OCI-LY1 (cell line): ENCODE measurements at regions not wholly inside any gene's neighbourhood (a gene's known extent, or its start where the extent isn't known, plus 50 kb on each side); places are given as distances from the start of the nearest gene placed in this dataset.
"Not testable (repeated sequence)": the region's sequence is repeated elsewhere in the genome, so short reads cannot be mapped to it uniquely, and the experiment has no call there.

Experiments used
- H2AFZ ChIP-seq: fragments of 200-600 bp; sonication (generic), shearing (Covaris generic); 2 replicates; pipeline ENCODE4 v1.6.0; 2014; ENCODE audit warnings: antibody characterized with exemption, mild to moderate bottlenecking, low read length
- H3F3A ChIP-seq: fragments of 200-600 bp; sonication (generic), shearing (Covaris generic); 2 replicates; pipeline ENCODE4 v1.6.0; 2014; ENCODE audit warnings: mild to moderate bottlenecking, antibody characterized with exemption, low read length, moderate library complexity; ENCODE audit not compliant: insufficient read depth
- H3K27ac ChIP-seq: fragments of 200-600 bp; sonication (generic); 2 replicates; pipeline ENCODE4 v1.5.1; 2014; ENCODE audit warnings: low read length, mixed run types, mild to moderate bottlenecking, low read depth; ENCODE audit not compliant: poor library complexity, severe bottlenecking
- H3K27me3 ChIP-seq: fragments of 200-600 bp; sonication (generic); 2 replicates; pipeline ENCODE4 v1.6.0; 2014; ENCODE audit warnings: antibody characterized with exemption, mild to moderate bottlenecking, low read length, moderate library complexity; ENCODE audit not compliant: insufficient read depth
- H3K36me3 ChIP-seq: fragments of 200-600 bp; sonication (generic); 2 replicates; pipeline ENCODE4 v1.6.1; 2014; ENCODE audit warnings: mild to moderate bottlenecking, antibody characterized with exemption, low read length, moderate library complexity, mixed read lengths; ENCODE audit not compliant: insufficient read depth
- H3K4me1 ChIP-seq: fragments of 200-600 bp; sonication (generic); 2 replicates; pipeline ENCODE4 v1.5.1; 2014; ENCODE audit warnings: mild to moderate bottlenecking, low read length, moderate library complexity; ENCODE audit not compliant: insufficient read depth, severe bottlenecking
- H3K4me2 ChIP-seq: fragments of 200-600 bp; sonication (generic), shearing (Covaris generic); 2 replicates; pipeline ENCODE4 v1.6.1; 2014; ENCODE audit warnings: low read length
- H3K4me3 ChIP-seq: fragments of 200-600 bp; sonication (generic); 2 replicates; pipeline ENCODE4 v1.5.1; 2014; ENCODE audit warnings: low read length, low read depth, mild to moderate bottlenecking, mixed read lengths; ENCODE audit not compliant: poor library complexity, severe bottlenecking
- H3K79me2 ChIP-seq: fragments of 200-600 bp; shearing (Covaris generic); 2 replicates; pipeline ENCODE4 v1.6.1; 2016; ENCODE audit warnings: mixed run types, low read length, mixed read lengths; ENCODE audit not compliant: insufficient read depth
- H3K9ac ChIP-seq: fragments of 200-600 bp; sonication (generic), shearing (Covaris generic); 2 replicates; pipeline ENCODE4 v1.6.1; 2014; ENCODE audit warnings: mild to moderate bottlenecking, low read length, mixed read lengths
- H3K9me2 ChIP-seq: fragments of 200-600 bp; sonication (generic), shearing (Covaris generic); 2 replicates; pipeline ENCODE4 v1.6.1; 2014; ENCODE audit warnings: low read depth, mild to moderate bottlenecking, low read length, mixed read lengths
- H3K9me3 ChIP-seq: fragments of 200-600 bp; shearing (Covaris generic); 2 replicates; pipeline ENCODE4 v1.6.1; 2014; ENCODE audit warnings: low read length, mixed read lengths
- H4K20me1 ChIP-seq: fragments of 200-600 bp; sonication (generic), shearing (Covaris generic); 2 replicates; pipeline ENCODE4 v1.6.0; 2016; ENCODE audit warnings: mild to moderate bottlenecking, low read length; ENCODE audit not compliant: insufficient read depth
- CTCF ChIP-seq: fragments of 200-600 bp; sonication (generic), shearing (Covaris generic); IDR thresholded peaks from 2 replicates; pipeline ENCODE4 v1.5.1; 2017; ENCODE audit warnings: mild to moderate bottlenecking, antibody characterized with exemption, low read length, moderate library complexity, mixed read lengths
- EZH2 ChIP-seq: fragments of 200-600 bp; sonication (generic), shearing (Covaris generic); IDR thresholded peaks from 2 replicates; pipeline ENCODE4 v1.8.0; 2017; ENCODE audit warnings: borderline replicate concordance, mixed run types, mild to moderate bottlenecking, antibody characterized with exemption, low read length, moderate library complexity, mixed read lengths

GRCh38 chr18:10252952-10253705 is 201.3 kb upstream of the APCDD1 start:
- no peaks in the 10 kb centered on the region for H3F3A ChIP-seq
- TF ChIP-seq EZH2 (no peak), CTCF (no peak)
- no peaks in the 10 kb centered on the region for H3K36me3 ChIP-seq
- no peaks in the 10 kb centered on the region for H4K20me1 ChIP-seq
- no peak overlapping the region for H2AFZ ChIP-seq
- no peaks in the 10 kb centered on the region for H3K27me3 ChIP-seq
- no peaks in the 10 kb centered on the region for H3K79me2 ChIP-seq
- H3K4me2 ChIP-seq, result no peak overlapping the region
- no peaks in the 10 kb centered on the region for H3K9me3 ChIP-seq
- no peaks in the 10 kb centered on the region for H3K4me1 ChIP-seq
- no peak overlapping the region for H3K9ac ChIP-seq
- no peak overlapping the region for H3K4me3 ChIP-seq
- H3K27ac ChIP-seq, result no peak overlapping the region
- no peaks in the 10 kb centered on the region for H3K9me2 ChIP-seq

GRCh38 chr18:10256276-10256675 is 198.2 kb upstream of the APCDD1 start:
- H3K9me2 ChIP-seq, H4K20me1 ChIP-seq, H3K4me3 ChIP-seq, H3K9ac ChIP-seq, H3K79me2 ChIP-seq, H3K27me3 ChIP-seq, H3K9me3 ChIP-seq, H3K36me3 ChIP-seq, H3K4me2 ChIP-seq, H2AFZ ChIP-seq, H3F3A ChIP-seq, H3K4me1 ChIP-seq, H3K27ac ChIP-seq: not testable (repeated sequence)

GRCh38 chr18:10258836-10259474 is 195.5 kb upstream of the APCDD1 start:
- Histone ChIP-seq H3K9me2 (no peaks in the 10 kb centered on the region), H2AFZ (no peak overlapping the region), H3K36me3 (no peaks in the 10 kb centered on the region), H3K9ac (no peak overlapping the region), H3F3A (no peaks in the 10 kb centered on the region), H3K4me1 (no peaks in the 10 kb centered on the region), H3K4me2 (no peak overlapping the region), H3K79me2 (no peaks in the 10 kb centered on the region), H3K9me3 (no peaks in the 10 kb centered on the region), H3K27me3 (no peaks in the 10 kb centered on the region), H3K27ac (no peak overlapping the region), H3K4me3 (no peak overlapping the region), H4K20me1 (no peaks in the 10 kb centered on the region)
- TF ChIP-seq EZH2, result no peak
- TF ChIP-seq CTCF, result no peak

GRCh38 chr18:10259901-10260300 is 194.5 kb upstream of the APCDD1 start:
- no peak overlapping the region for H3K27ac ChIP-seq
- H3K4me2 ChIP-seq, result no peak overlapping the region
- no peak for TF ChIP-seq CTCF
- TF ChIP-seq EZH2, result no peak
- no peaks in the 10 kb centered on the region for H4K20me1 ChIP-seq
- no peaks in the 10 kb centered on the region for H3K9me3 ChIP-seq
- H2AFZ ChIP-seq, result no peak overlapping the region
- no peak overlapping the region for H3K4me3 ChIP-seq
- H3K27me3 ChIP-seq, result no peaks in the 10 kb centered on the region
- no peaks in the 10 kb centered on the region for H3K4me1 ChIP-seq
- H3K79me2 ChIP-seq, result no peaks in the 10 kb centered on the region
- no peaks in the 10 kb centered on the region for H3K36me3 ChIP-seq
- H3K9ac ChIP-seq, result no peak overlapping the region
- no peaks in the 10 kb centered on the region for H3K9me2 ChIP-seq
- H3F3A ChIP-seq, result no peaks in the 10 kb centered on the region
